ENCODE measurements at regions not wholly inside any gene's neighbourhood (a gene's known extent, or its start where the extent isn't known, plus 50 kb on each side); places are given as distances from the start of the nearest gene placed in this dataset.

- TF ChIP-seq YY1 (IDR thresholded peaks at IDR 0.05; ENCODE audit: insufficient read depth, insufficient read length), result no peak
- TF ChIP-seq ZNF274 (IDR thresholded peaks at IDR 0.05; ENCODE audit: low read depth, low read length), result no peak
- TF ChIP-seq SUZ12 (IDR thresholded peaks at IDR 0.05; ENCODE audit: extremely low read depth, insufficient read depth, insufficient read length), result no peak
Observed at GRCh38 chr3:17951241-17951640, 208.8 kb upstream of the TBC1D5 start.
